Suppressor macrophage treated with lipopolysaccharide for 1 hour (primary cell): ENCODE measurements at regions not wholly inside any gene's neighbourhood (a gene's known extent, or its start where the extent isn't known, plus 50 kb on each side); places are given as distances from the start of the nearest gene placed in this dataset.

Source experiments
- DNase-seq, 3 donors: peaks; one replicate each; pipeline ENCODE4 v3.0.0-alpha.2; 2020 to 2022

DNA sequence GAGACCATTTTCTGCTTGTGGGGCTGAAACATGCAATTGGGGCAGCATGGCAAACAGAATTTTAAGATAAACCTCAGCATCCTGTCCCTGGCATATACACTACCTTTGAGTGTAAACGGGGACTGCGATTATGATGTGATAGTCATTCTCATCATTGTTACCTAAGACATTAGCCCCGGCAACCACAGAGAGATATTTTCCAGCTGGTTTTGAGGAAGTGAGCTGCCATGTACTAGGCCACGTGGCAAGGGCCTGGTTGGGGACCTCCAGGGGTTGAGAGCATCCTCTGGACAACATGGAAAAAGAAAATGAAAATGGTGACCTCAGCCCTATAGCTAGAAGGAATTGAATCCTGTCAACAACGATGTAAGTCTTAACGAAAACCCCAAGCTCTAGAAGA is 623.6 kb upstream of the CDH18 start:
- DNase-seq, result peak in 1 of 3 donors; percentile 1

DNA sequence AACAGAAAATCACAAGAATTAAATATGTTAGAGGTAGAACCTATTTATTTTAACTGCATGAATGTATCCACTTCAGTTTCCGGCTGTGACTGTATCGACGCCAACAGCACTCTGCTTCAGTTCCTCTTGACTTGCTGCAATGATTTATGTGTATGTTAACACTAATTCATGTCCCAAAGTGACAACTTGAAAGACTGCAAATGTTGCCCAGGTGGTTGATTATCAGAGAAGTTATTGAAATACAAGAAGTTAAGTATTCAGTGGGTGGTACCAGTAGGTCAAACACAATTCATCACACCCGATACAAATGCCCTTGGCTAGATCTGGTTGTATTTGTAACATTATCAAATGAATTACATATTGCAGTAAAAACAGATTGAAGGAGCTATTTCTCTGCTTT is 622.7 kb upstream of the CDH18 start:
- no peak for DNase-seq

DNA sequence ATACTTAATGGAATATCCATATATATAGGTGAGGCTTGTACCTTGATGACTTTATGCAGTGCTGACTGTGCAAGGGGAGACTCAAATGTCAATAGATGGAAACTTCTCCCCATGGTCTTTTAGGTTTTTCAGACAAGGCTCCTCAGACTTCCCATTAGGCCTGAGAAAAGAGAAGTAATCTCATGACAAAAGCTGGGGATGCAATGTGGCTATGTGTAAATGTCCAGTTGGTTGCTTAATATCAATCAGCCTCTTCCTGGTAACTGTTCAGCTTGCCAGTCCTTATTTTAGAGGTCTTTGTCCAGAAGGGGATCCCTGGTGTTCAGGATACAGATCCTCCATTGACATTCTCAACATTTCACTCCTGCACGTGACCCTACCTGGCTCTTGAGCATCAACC is 621.1 kb upstream of the CDH18 start:
- DNase-seq, result peak in 2 of 3 donors; percentile 8 to 18

DNA sequence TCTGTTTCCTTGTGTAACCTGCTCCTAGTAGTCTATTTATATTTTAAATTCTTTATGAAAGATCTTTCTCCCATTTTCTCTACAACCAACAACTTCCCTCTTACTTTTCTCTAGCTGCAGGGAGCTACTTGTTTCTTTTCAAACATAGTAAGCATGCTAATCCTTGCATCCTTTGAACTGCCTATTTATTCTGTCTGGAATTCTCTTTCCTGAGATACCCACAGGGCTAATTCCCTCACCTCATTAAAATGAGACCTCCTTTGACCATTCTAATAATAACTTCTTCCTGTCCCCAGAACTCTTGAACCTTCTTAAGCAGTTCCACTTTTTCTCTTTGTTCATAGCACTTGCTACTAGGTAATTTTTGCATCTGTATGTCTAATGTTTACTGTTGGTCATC is 620.6 kb upstream of the CDH18 start:
- DNase-seq, result no peak

DNA sequence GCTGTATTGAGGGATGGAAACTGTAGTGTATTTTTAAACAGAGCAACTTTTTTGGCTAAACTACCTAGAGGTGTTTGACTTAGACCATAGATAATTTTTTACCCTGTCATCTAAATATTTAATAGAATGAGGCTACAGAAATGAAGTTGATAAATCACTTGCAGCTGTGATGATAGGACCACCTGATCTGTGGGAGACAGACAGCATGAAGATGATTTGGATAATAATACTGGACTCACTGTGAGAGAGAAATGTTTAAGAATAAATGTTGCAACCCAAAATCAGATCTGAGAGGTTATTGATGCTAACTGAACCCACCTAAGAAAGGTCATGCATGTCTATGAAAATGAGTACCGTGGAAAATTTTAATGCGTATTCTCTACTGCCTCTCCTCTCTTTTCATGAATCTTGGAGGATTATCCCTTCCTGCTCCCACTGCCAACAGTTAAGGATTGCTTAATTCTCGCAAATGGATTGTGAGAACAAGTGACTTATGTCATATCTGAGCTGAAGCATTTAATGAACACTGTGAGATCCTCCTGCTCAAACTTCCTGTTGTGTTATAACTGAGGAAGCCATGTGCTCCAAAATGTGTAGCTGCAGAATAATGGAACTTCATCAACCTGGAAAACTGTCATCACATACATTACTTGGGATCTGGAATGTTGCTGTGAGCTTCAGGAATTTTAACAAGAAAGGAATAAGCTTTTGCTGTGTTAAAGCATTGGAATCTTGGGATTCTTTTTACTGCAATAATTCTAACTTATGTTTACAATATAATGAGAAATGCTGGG is 617.9 kb upstream of the CDH18 start:
- DNase-seq, result no peak

DNA sequence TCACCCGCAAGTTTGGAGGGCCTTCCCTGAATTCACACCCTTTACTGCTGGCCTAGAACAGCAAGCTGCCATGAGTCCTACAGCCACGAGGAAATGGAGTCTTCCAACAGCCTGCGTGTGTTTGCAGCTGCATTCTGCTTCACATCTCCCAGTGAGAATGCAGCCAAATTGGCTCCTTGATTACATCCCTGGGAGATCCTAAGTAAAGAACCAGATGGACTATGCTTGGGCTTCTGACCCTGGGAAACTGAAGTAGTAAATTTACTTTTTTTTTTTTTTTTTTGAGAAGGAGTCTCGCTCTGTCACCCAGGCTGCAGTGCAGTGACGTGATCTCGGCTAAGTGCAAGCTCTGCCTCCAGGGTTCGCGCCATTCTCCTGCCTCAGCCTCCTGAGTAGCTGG is 617.0 kb upstream of the CDH18 start:
- no peak for DNase-seq

DNA sequence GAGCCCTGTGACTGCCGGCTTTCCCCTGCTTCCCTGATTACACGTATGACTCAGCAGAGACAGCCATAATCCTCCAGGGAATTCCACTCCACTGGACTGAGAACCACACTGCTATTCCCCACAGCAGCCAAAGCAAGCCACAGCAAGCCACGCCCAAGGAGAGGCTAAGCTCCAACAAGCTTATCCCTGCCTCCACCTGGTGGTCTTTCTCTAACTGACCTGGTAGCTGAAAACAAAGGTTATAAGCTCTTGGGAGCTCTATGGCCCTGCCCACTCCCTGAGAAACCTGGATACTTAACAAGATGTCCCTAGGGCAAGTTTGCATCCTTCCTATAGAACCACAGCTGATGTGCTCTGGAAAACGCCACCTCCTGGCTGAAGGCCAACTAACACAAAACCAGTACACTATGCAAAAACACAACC is 613.7 kb upstream of the CDH18 start:
- DNase-seq, result no peak

DNA sequence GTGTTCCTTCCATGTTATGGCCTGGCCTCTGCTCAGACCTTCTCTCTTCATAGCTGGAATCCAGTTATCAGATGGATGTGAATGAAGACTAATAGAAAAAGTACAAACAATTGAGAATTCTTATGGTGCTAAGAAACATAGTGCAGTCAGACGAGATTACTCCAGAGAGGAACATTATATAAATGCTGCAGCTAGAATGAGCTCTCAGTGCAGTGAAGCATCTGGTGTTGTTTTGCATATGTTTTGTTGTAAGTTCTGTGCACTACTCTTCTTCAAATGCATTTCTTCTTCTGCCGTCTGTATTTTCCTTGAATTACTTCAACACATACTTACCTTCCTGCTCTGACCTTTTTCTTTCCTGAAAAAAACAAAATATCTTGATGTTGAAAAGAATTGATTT is 602.4 kb upstream of the CDH18 start:
- no peak for DNase-seq

DNA sequence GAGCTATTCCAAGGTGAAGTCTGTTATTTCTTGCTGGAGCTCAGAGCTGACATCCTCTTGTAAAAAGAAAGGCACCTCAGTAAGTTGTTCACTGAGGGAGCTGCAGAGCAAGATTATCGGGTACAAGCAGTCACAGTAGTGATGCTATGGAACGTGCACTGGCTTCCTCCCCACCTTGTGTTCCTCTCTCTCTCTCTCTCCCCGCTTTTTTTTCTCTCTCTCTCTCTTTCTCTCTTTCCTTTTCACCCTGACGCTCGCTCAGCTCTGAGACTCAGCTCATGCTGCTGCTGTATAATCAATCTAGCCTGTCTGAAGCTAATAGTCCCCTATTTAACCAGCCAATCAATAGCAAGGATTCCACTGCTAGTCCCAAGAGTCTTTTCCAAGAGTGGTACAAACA is 587.6 kb upstream of the CDH18 start:
- no peak for DNase-seq

DNA sequence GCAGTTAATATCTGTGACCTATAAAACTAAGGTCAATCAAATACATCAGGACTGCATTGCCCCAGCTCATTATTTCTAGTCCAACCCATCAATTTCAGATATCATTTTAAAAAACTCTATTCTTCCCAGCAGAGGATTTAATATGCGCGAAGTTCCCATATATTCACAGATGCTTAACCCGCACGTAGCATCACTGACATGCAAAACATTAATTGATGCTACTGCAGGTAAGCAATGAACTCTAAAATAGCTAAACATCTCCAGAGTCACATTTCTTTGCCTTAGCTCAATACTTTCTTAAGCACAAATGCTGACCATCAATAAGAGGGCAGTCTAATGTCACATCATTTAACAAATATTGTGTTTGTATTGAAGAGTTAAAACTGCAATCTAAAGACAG is 586.6 kb upstream of the CDH18 start:
- DNase-seq, result no peak

DNA sequence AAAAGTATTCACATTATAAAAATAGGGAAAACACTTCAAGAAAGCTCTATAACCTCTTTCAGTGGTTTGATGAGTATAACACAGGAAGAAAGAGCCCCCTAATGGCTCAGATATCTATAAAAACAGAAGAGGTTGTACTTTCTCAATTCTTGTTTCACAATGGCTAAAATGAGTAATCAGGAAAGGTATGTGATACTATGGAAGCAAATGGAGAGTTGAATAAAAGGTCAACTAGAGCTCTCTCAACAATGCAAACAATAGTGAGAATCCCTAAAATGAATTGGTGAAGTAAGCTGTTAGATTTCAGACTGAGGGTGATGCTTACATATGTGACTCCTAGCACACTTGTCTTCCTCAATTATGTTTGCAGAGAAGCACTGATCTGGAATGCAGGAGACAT is 584.6 kb upstream of the CDH18 start:
- peak in 1 of 3 donors; percentile 2 for DNase-seq

DNA sequence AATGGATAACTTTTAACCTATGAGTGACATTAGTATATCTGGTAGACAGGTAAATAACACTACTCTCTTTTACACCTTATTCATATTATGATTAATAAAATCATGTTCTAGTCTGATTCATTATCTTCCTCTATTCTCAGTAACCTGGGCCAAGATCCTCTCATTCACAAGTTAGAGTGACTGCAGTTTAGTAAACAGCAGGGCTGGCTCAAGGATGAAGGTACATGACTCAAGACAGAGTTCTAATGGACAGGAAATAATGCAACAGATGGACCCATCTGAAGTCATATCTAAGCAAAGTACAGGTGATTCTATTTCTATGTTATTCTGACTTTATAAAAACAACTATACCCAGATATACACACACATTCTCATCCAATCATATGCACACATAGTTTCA is 582.5 kb upstream of the CDH18 start:
- no peak for DNase-seq

DNA sequence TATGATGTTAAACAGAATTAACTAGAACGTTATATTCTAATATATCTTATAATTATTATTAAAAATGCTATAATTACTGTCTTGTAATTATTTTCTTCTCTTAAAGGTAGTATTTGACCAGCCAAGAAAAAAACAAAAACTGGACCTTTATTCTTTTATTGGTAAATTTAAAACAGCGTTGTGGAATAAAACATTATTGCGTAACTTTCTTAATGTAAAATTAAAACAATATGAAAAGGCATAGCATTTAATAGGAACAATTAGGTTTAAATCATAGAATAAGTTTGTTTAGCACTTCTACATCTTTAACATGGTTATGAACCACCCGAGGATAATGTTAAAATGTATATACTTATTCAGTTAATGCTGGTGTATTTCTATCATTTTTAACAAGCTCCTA is 574.5 kb upstream of the CDH18 start:
- DNase-seq, result no peak

DNA sequence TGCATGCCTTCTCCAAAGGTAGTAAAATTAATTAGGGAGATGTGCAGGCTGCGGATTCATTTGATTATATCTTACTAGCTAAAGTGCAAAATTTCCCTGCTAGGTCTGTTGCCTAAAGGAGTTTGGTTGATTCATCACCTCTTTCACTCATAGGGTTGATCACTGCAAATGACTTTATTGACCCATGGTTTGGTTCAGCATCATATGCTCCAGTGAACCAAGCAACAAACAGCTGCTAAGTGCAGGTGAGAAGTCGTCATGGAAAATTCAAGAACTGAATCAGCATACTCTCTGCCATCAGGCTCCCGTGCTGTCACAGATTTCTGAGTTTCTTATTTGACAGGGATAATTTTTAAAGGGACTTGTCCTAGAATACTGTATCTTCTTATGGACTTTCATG is 571.8 kb upstream of the CDH18 start:
- no peak for DNase-seq

DNA sequence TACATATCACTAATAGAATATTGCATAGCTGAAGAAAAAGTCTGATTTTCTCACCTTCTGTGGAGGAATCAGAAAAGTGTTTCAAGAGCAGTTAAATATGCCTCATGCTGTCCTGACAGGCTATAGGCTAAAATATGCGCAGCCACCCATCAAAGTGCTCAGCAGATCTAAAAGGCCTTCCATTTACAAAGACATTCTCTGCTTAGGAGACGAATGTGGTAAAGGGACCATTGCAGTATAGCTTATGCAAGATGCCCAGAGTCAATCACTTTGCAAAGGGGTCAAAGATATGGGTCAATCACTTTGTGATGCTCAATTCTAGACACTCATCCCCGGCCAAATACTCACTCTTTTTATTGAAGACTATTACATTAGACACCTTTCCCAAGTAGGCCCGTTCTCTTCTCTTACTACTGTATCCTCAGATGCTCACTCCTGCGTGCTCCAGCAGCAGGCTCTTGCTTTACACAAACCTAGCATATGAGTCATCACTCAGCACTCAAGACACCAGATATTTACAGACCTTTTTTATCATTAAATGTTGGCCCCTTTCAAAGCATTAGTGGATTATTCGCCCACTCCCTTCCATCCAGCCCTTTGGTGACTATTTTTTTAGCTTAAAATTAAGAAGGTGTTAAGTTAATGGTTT is 568.2 kb upstream of the CDH18 start:
- no peak for DNase-seq

DNA sequence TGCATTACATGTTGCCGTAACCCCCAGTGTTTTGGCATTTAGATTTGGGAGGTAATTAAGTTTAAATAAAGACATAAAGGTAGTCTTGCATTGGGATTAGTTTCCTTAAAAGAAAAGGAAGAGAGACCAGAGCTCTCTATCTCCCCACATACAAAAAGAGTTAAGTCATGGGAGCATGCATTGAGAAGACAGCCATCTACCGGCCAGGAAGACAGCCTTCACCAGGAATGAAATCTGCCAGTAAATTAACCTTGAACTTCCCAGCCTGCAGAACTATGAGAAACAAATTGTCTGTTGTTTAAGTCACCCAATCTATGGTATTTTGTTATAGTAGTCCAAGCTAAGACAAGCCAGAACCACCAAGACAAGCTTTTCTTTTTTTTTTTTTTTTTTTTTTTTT is 567.0 kb upstream of the CDH18 start:
- no peak for DNase-seq

DNA sequence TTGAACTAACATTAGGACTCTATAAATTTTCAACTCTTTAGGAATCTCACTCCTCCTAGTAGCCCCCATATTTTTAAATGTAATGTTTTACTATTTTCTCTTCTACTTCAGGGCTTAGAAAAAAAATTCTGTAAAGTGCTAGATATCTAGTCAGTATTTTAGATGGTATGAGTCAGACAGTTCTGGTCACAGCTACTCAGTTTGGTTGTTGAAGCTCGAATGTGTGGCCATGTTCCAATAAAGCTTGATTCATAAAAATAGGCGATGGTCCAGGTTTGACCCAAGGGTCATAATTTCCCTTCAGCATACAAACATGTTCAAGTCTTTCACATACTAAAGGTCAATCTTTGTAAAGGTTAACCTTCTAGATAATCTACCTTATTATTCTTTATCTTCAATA is 566.0 kb upstream of the CDH18 start:
- no peak for DNase-seq

DNA sequence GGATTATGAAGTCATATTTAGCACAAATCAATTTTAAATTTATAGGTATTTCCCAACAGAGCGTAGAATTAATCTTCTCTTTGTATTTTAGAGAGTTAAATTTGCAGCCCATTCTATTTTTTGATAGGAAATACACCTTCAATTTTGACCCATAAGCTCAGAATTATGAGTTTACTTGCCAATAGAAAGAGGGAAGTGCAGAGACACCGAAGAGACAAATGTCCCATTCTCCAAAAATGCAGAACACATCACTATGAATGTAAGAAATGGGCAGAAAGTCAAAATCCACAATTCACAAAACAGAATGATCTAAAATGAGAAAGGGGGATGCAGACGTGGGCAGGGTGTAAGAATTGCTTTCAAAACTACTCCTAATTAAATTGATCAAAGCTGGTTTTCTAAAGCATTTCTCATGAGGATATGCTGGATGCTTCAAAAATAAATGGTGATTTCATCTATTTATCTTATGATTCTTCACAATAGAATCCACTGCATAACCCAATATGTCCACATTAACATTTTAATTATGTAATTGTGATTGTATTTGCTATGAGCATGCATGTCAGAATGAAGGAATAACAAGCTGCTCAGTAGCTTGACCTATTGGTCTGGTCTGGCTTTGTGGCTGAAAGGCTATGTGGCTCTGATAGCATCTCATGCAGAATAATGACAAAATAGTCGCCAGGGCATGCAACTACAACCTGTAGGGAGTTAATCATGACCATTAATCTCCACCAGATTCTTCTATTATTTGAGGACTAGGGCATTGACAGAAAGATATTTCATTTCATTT is 550.1 kb upstream of the CDH18 start:
- DNase-seq, result no peak

DNA sequence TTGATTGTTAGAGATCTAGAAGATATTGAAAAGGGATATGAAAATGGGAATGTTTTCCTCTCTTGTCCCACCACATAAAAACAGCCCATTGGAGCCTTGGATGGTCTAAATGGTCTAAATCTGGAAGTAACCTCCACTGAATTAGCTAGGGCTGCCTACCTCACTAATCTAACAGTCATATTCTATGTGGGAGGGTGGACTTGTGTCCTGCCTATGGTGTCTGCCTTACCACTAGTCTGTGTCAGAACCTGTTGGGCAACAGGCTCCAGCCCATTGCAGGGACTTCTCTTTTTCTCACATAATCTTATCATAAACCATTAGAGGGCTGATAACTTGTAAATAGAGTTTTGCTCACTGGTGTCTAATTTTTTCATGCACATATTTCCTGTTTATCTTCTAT is 548.8 kb upstream of the CDH18 start:
- peak; percentile 44 to 59 (median 59) for DNase-seq

DNA sequence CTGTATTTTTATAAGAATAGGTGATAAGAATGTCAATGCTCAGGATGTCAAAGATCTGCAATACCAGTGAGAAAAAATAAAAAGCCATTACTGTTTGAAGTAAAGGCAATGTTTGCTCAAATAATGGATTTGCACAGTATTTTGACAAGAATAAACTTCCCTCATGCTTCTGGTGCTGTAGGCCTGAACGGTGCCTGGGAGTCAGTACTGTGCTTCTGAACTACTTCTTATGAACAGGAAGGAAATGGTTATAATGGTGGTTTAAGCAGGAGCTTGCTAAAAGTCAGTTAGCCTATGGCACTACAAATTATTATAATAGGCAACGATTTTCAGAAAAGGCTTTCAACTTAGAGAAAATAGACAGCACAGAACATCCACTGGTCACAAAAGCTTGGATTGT is 548.3 kb upstream of the CDH18 start:
- no peak for DNase-seq

DNA sequence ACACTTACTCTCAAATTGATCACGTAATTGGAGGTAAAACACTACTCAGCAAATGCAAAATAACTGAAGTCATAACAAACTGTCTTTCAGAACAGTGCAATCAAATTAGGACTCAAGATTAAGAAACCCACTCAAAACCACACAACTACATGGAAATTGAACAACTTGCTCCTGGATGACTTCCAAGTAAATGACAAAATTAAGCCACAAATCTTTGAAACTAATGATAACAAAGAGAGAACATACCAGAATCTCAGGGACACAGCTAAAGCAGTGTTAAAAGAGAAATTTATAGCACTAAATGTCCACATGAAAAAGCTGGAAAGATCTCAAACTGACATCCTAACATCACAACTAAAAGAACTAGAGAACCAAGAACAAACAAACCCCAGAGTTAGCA is 540.5 kb upstream of the CDH18 start:
- no peak for DNase-seq

DNA sequence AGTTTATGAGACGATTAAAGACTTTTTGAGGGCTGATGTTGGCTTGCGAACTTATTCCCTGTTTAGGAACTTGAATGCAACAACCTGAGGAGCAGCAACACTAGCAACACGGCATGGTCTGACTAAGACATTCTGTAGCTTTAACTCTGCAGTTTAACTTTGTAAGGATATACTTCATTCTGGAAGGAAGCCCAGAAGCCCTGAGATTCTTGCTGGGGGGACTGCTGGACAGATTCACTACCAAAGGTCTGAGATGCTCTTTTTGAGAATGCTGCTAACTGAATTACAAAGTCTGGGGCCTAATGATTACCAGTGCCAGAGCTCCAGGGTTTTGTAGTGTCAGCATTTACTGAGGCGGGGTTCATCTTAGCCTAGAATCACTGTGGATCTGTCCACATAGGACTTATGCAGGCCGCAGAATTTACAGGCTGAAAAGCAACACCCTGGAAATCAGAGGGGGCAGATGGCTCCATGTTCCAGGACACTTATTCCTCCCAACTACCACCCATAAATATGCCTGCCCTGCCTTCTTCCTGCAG is 537.1 kb upstream of the CDH18 start:
- DNase-seq, result no peak

DNA sequence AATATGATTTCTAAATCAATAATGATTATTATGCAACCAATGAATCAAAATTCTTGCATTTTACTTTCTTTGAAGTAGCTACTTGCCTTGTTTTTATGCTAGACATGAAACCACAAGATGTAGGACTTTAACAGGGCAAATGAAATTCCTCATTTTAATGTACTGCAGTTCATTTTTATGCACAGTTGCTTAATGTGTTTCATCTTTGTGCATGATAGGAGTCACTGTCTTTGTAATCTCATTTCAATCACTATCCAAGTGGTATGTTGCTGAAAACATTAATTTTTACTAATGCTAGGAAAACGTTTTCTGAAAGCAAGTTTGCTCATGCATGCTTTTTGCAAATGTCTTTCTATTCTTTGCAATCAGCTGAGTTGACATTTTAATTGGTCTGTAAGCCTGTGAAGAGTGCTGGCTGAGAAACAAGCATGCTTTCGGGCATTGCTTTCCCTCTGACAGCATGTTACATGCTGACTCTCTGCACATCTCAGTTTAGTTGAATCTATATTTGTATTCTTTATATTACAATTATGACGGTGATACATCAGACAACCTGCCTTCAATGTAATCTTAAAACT is 535.0 kb upstream of the CDH18 start:
- DNase-seq, result no peak
